ENCODE measurements at regions not wholly inside any gene's neighbourhood (a gene's known extent, or its start where the extent isn't known, plus 50 kb on each side); places are given as distances from the start of the nearest gene placed in this dataset.
"Not testable (repeated sequence)": the region's sequence is repeated elsewhere in the genome, so short reads cannot be mapped to it uniquely, and the experiment has no call there.

DNA sequence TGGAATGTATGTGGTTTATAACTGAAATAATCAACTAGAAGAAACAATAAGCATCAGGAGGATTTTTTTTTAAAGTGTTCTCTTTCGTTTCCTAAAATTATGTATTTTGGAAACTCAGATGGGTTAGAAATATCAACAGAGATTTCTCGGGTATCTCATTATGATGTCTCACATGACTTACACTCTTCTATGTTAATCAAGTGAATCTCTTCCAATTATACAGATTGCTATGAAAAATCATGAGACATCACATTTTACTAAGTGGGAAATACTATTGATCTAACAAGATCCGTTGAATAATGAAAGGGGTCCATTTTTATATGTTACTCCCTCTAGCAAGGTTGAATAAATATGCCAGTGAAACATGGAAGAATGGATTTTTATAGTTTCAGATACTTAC is 54.7 kb upstream of the NRIP1 start:
- DNase-seq (ENCODE audit: low read depth) = no peak

DNA sequence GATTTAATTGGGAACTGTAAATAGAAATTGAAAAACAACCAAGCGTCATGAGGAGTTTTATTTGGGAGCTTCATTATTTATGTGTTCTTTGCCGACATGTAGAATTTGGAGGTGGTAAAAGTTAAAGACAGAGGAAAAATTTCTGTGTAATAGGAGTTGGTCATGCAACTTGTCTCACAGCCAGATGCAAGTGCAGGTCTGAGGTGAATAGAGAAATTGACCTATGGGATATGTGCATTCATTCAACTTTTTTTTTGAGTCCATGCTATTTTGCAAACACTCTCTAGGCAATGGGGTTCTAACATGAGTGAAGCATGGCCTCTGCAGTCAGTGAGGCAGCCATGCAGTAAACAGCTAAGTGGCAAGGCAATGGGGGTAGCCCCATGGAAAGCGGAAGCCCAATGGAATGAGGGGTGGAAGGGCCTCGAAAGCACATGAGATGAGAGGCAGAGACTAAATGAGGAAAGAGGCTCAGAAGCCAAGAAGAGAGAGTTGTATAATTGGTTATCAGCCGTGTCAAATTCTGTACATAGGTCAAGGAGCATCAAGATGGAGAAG is 56.4 kb upstream of the NRIP1 start:
- DNase-seq (ENCODE audit: low read depth) = no peak

DNA sequence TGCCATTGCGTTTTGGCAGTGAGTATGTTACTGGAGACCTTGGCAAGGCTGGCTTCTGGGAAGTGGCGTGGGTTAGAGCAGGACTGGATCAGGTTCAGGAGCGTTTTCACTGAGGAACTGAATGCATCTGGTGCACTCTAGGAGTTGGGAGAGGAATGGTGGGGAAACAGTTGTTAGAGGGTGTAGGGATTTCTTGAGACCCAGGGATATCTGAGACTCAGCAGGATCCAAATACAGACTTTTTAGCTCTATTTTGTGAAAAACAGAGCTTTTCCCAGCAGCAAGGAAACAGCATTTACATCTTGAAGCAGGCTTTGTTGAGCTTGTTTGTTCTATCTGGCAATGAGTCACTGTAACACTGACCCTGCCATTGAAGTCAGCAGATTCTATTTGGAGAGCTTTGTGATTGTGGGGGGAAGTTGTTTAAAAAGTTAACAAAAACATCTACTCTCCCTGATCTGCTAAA is 56.9 kb upstream of the NRIP1 start:
- DNase-seq (ENCODE audit: low read depth) = no peak

DNA sequence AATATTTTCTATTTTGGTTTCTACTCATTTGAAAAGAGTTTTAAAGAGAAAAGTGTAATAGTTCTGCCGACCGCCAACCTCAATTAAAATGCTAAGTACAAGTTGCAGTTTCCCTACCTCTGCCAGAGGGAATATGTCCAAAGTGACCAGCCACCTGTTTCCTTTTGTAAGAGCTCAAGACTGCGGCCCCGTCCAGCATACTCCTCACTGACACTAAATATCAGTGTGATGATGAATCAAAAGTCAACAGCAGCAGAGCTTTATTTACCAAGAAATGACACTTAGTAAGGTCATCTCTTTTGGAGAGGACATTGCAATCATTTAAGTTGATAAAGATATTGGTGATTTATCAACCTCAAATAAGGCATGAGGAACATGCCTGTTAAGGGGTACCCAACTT is 57.4 kb upstream of the NRIP1 start:
- DNase-seq (ENCODE audit: low read depth) = no peak

DNA sequence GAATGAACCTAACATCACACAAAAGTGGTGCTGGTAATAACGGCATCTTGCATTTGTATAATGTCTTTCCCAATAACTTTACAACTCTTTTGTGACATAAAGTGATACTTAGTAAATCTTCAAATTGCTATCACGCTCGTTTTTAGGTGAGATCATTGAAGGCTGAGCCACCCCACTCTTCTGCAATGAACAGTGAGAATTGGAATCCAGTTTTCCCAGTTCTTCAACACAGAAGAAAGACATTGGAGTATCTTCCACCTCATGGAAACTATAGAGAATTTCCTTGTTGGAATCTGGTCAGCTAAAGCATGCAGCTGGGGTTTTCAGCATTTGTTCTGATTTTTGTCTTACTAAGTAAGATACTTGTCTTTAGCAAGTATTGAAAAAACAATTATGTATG is 59.9 kb upstream of the NRIP1 start:
- DNase-seq (ENCODE audit: low read depth) = no peak

DNA sequence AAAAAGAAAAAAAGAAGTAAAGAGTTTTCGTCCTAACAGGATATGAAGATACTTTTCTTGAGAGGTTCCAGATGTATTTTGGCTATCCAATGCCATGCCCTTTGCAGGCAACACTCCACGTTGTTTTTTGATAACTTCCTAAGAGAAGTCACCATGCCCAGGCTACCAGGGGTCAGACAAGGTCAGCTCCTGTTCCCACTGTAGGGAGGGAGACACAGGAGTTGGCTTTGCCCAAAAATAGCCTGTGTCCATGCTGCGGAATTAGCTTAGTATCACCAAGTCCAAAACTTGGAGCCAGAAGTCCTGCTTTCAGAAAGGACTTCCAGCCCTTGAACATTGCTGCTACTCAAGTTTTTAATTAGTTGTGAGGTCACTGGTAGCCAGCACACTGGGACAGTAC is 62.1 kb upstream of the NRIP1 start:
- DNase-seq (ENCODE audit: low read depth) = no peak

DNA sequence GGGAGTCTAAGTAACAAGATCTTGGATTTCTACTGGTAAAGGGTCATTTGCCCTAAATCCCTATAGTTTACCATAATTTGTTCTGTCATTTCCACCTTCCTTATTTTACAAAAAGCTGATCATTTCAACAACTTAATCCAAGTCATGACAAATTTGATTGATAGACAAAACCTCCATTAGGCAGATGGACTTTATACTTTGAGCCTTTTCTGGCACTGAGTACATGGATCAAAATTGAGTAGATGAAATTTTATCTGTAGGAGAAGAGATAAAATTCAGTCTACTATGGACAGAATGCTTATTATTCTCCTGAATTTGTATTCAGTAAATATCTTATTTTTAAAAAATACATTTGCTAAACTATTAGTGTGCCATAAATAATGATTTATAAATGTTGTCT is 62.6 kb upstream of the NRIP1 start:
- no peak for DNase-seq (ENCODE audit: low read depth)

DNA sequence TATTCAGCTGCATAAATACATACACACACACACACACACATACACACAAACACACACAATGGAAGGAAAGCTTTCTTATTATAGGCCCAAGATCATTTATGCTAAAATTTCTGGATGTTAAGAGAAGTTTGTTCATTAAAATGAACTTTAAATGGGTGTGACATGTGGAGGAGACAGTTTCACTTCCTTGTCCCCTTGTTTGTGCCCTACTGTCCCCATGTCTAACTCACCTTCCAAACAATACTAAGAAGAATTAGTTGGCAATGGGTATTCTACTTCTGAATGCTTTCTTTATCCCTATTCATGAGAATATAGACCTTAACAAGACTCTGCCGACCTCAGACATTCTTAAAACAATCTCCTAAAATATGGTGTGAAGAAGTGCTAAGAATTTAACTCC is 63.5 kb upstream of the NRIP1 start:
- no peak for DNase-seq (ENCODE audit: low read depth)

DNA sequence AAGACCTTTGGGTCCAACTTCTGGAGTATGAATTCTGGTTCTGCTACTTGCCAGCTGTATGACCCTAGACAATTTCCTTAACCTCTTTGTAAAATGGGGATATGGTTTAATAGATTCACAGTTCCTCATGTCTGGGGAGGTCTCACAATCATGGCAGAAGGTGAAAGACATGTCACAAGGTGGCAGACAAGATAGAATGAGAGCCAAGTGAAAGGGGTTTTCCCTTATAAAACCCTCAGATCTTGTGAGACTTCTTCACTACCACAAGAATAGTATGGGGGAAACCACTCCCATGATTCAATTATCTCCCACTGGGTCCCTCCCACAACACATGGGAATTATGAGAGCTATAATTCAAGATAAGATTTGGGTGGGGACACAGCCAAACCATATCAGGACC is 63.9 kb upstream of the NRIP1 start:
- DNase-seq (ENCODE audit: low read depth) = not testable (repeated sequence)

DNA sequence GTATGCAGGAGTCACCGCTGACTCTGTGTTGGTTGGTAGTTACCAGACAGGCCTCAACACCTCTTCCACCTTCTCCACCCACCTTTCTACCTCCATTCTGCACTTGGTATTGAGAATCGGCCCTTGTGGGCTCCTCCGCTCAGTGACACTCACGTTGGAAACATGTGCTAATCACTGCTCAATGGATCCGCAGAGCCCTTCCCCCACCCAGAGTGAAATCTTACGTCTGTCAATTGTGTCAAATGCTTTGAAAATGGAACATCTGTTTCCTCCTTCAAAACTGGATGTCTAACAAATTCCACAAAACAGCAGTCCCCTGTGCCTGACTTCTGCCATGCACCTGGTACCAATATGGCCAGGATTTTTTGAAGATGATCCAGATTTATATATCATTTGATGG is 65.5 kb upstream of the NRIP1 start:
- DNase-seq (ENCODE audit: low read depth) = no peak

DNA sequence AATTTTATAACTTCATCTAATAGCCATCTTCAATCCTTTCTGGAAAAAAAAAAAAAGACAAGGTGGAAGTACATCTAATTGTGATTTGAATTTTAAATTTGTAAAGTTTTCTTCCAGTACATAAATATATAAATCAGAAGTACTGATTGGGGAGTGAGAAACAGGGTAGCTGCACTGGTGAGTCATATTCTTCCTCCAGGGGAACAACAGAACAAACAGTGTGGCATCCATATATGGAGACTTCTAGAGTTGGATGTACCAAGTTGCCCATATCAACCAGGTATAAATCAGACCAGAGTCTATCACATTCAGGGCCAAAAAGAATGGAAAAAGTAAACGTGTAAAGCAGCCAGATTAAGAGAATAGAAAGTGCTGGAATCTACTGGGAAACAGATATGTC is 66.0 kb upstream of the NRIP1 start:
- no peak for DNase-seq (ENCODE audit: low read depth)

DNA sequence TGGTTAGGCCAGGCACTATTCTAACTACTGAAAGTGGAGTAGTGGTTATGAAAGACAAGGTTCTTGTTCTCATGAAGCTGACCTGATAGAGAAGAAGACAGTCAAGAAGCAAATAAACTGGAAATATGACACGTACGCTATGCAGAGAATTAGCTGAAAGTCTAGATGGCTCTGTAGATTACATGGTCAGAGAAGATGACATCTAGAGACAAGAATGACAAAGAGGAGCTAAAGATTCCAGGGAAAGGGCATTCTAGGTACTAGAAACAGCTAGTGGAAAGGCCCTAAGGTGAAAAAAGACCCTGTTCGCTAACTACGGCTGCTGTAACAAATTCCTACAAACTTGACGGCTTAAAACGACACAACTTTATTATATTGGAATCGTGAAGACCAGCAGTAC is 68.0 kb upstream of the NRIP1 start:
- DNase-seq (ENCODE audit: low read depth) = no peak

DNA sequence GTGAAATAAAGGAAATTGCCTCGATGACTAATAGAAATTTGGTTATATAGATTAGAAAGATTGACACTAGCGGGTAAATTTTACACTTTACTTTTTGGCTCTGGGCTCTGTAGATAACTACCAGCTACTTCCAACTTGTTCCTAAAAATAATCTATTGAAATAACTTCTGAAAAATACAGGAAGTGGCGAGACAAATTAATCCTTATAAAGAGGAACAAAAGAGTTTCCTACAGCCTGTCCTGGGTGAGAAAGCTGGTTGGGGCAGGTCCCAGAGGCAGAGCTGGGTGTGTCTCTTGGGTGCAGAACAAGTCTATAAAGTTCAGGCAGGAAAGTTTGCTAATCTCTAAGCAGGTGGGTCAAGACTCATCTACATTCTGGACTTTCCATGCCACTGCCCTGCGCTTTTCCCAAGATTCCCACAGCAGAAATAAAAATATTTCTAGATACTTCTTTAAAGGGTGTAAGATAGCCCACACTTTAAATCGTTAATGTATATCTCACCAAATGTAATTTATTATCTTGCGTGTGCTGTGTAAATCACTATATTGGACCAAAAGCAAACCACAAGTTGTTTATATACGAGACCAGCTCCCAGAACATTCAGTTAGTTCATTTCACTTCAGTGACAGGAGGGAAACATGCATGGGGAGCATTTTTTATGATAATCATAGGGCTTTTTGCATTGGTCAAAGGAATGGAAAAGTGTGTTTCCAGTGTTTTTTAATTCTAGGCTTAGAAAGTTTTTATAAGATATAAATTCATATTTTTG is 70.1 kb upstream of the NRIP1 start:
- no peak for DNase-seq (ENCODE audit: low read depth)

DNA sequence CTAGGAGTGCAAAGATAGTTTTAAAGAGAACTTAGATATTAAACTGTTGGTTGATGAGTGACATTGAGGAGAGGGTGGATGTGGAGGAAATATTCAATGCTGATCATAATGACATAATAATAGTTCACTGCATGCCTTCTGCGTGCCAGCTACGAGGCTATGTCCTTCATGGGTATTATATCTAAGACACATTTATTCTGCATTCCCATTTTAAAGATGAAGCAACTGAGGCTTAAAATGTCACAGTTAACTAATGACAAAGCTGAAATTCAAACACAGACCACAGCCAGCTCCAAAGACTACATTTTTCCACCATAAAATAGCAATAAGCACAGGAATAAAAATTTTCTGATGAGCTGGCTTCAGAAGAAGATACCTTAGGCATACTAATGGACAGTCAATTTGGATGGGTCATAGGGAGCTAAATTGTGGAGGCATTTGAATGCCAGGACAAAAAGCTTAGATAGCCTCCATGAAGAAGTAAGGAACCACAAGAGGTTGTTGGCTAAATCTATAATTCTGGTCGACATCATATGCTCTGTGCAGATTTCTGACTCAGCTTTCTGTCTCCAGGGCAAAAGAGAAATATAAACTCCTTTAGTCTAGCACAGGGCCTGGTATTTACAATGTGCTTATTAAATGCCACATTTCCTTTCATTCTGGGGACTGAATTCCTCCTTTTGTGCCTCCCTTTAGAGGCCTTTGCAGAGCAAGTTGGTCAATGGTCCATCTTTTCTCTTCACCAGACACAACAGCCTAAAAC is 71.2 kb upstream of the NRIP1 start:
- DNase-seq (ENCODE audit: low read depth) = no peak

DNA sequence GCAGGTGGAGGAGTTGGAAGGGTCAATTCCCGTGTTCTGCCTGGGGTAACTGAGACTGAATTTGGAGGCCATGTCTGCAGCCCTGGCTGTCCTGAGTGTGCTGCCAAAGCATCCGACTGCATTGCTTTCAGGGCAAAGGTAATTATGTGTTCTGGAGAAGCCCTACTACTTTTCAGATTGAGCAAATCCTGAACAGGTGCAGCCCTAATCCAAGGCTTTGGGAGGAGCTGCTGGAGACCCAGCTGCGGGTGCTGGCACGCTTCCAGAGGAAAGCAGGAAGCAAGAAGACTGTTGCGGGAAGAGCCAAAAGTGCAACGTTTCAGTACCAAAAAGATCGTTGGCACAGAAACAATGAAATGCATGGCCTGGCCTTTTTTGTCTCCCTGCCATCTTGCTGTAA is 73.7 kb upstream of the NRIP1 start:
- no peak for DNase-seq (ENCODE audit: low read depth)

DNA sequence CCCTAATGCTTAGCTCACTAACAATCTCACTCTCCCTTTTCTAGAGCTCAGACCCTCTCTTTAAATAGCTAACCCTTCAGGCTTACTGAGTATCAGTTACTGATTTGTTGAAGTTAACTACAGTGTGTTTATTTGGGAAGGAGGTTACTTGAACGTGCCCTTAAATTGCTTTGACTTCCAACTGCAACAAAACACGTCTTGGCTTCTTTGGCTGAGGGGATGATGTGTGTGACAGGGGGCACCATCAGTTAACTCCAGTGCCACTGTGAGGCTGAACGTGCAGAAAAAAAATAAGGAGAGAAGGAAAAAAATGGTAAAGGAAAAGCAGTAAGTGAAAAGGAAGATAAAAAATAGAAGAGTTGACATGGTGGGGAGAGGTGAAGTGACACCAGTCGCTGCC is 75.1 kb upstream of the NRIP1 start:
- no peak for DNase-seq (ENCODE audit: low read depth)

DNA sequence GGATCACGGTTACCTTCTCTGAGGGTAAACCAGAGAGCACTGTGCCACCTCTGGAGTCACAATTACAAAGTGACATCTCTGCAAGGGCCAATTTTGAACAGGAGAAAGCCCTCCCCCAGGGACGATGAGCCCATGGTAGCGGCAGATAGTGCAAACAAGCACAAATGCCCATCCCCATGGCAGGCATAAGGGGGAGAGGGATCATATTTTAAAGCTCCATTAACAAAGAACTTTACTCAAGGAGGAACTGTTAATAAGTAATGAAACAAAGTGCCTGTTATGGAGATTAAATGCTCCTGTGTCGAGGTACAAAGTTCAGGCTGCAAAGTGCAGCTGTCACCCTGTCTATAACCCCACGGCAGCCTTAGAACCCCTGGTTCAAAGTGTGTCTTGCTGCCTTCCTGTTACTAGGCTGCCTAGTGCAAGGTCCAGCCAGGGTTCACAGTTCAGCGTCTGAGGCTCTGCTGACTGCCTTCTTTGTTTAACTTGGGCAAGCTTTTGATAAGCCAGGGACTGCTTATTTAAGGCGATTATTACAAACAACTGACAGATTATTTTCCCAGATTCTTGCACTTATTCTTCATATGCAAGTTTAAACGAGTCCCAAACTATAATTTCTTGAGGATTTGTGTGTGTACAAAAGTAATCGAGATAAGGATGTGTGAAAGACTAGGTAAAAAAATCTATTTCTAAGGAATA is 75.7 kb upstream of the NRIP1 start:
- DNase-seq (ENCODE audit: low read depth) = no peak

DNA sequence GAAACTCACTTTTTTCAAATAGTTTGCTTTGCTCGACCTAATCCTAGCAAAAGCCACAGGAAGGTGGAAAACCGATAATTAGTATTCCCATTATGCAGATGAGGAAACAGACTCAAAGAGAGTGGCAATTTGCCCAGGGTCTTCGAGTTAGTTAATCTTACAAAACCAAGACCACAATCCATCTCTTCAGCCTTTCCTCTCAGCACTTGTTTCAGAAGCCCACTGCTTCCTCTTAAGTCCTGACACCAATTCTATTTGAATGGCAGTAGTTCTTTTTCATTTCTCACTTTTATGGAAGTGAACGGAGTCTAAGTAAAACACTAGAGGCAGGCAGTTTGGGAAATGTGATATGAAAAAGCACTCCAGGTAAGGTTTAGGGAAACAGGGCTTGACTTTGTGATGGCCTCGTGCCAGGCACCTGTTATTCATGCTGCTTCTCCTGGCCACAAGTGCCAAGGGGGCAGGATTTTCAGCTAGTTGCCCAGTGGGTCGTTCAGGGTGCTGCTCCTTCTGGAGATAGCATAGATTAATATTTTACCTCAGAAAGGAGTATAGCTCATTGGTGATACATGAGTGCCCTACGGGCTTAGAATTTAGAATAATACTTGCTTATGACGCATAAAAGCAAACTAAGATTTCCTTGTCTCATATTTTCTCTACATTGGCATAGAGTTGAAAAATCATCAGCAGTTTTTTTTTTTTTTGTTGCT is 76.6 kb upstream of the NRIP1 start:
- no peak for DNase-seq (ENCODE audit: low read depth)

DNA sequence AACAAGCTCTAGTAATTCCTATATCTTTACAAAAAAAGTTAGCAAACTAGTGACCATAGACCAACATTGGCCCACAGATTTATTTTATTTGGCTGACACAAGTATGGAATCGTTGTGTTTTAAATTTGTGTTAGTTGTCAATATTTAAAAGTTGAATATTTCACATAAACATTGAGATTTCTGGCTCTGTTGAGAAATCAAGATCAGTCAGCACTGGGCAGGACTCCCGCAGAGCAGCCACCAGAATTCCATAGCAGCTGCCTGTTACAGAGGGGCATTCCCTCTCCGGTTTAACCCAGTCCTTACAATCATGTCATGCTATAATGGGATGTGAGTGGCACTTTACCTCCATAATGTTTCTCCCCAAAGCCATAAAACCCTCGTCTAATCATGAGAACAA is 79.2 kb upstream of the NRIP1 start:
- no peak for DNase-seq (ENCODE audit: low read depth)

DNA sequence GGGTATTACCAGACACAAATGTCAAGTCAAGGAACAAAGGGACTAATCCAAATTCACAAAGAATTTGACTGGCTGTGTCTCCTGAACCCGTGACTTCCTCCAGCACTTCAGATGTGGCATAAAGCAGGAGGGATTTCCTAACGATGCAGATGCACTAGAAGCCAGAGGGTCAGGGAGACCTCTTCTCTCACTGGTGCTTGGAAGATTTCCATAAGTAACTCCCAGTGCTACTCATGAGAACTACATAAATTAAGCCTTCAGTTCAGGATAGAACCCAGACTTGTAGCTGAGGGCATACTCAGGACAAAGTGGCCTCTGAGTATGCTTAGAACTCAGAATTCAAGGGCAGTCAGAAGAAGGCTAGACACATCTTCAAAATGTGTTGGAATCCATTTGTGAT is 83.6 kb upstream of the NRIP1 start:
- no peak for DNase-seq (ENCODE audit: low read depth)

DNA sequence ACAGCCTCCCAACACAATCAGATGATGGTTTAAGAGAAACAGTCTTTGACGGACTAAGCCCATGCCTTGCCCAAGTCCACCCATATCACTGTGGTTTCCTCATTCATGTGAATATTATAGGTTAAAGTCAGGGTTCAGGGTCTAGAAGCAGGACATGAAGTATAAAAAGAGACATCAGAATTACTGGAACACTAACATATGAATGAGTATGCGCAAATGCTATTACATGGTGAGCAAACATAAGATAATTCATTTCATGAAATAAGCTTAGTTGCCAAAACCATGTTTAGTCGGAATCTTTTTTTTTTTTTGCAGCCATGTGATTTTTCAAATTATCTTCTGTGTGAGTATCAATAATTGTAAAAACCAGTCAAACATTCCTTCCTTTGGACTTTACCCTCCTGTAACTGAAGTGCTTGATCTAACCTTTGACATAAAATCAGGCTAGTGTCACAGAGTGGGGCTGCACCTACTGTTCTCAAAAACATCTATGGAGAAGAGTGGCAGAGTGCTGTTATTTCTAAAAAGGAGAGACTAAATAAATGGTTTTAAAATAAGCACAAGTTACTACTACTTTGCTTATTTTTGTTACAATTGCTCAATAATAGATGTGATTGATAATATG is 84.9 kb upstream of the NRIP1 start:
- no peak for DNase-seq (ENCODE audit: low read depth)

All from stimulated activated CD8-positive, alpha-beta memory T cell treated with anti-CD3 and anti-CD28 coated beads, Interleukin-15, amount 100 ng/mL, for 1 hour (primary cell).